HG03378 (cell line): ENCODE measurements at regions not wholly inside any gene's neighbourhood (a gene's known extent, or its start where the extent isn't known, plus 50 kb on each side); places are given as distances from the start of the nearest gene placed in this dataset.
"Not testable (repeated sequence)": the region's sequence is repeated elsewhere in the genome, so short reads cannot be mapped to it uniquely, and the experiment has no call there.

Experiments
- ATAC-seq: cut with Tn5 transposase; IDR thresholded peaks from one replicate; pipeline ENCODE4 v1.9.1; 2021; ENCODE audit warnings: mild to moderate bottlenecking, moderate library complexity; ENCODE audit not compliant: unreplicated experiment

DNA sequence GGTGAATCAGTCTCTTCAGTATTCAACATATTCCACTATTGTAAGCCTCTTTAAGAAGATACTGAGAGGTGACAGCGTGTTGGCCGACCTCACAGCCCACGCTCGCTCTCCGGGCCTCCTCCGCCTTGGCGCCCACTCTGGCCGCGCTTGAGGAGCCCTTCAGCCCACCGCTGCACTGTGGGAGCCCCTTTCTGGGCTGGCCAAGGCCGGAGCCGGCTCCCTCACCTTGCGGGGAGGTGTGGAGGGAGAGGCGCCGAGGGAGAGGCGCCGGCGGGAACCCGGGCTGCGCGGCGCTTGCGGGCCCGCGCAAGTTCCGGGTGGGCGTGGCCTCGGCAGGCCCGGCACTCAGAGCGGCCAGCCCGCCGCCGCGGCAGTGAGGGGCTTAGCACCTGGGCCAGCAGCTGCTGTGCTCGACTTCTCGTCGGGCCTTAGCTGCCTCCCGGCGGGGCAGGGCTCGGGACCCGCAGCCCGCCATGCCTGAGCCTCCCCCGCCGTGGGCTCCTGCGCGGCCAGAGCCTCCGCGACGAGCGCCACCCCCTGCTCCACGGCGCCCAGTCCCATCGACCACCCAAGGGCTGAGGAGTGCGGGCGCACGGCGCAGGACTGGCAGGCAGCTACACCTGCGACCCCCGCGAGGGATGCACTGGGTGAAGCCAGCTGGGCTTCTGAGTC, 306.4 kb downstream of the SEMA3D start:
- ATAC-seq, result not testable (repeated sequence)

DNA sequence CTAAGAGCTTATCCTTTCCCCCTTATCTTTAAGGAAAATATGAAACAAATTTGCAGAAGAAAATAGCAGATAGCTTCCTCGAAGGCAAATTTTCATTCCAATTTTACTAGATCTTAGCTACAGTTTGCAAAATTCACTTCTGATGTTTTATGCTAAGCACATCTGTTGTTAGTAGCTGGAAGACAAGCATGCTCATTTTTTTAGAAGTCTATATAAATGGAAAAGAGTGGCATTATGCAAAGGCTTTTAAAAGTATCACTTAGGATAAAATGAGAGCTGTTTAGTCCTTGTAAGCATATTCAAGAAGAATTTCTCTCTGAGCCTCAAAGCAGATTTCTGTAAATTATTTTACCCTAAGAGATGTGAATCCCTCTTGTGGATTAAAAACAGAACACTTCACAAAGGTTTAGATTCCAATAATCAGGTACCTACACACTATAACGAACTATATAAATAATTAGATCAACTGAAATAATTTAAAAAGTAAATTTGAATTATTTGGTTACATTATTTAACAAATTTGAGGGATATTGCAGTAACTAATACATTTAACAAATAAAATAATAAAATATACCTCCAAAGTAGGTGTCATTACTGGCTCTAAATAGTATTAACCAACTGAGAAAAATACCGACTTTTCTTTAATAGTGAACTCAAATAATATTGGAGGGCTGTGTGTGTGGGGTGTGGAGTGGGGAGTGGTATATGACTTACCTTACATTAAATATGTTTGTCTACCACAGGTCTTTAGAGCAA, 307.1 kb downstream of the SEMA3D start:
- ATAC-seq, result no peak

- no peak for ATAC-seq
Observed at GRCh38 chr7:84877943-84878570, 308.8 kb downstream of the SEMA3D start.

DNA sequence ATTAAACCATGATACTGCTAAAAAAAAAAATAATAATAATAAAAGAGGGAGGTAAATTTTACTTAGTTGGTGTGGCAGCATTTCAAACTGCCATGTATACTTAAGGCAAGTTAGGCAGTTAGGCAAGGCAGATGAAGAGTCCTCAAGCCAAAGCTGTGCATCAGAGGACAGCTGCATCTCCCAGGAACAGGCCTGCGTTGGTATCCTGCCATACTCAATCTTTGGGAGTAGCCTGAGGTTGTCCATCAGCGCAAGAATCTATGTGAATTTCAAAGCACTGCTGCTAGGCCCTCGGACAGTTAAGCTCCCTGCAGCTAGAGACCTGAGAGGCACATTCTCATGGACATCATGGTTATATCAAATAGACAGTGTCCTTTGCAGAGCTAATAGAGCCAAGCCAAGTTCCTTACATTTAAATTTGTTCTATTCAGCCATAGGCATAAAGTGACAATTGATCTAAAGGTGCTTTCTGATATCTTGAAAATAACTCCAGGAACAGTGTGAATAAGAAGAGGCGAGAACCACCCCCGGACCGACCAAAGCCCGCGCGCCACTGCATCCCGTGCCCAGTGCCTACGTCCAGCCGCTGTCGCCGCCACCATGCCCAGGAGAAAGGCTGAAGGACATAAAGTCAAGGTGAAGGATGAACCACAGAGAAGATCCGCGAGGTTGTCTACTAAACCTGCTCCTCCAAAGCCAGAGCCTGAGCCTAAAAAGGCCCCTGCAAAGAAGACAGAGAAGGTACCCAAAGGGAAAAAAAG, 310.6 kb downstream of the SEMA3D start:
- ATAC-seq, result no peak

DNA sequence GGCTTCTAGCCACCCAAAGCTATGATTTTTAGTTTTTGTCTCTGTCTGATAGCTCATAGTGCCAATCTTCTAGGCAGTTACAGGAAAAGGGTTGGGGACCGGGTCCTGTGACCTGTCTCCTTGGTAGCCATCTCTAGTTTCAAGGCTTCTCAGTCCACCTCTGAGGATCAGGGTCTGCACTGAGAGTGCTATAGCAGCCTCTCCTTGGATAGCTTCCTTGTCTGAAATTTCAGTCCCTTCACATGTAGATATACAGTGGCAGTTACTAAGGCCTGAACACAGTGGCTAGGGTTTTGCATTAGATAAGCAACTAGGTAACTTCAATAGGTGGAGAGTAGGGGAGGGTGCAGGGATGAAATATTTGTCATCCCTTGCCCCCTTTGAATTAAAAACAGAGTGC, 321.3 kb downstream of the SEMA3D start:
- no peak for ATAC-seq

DNA sequence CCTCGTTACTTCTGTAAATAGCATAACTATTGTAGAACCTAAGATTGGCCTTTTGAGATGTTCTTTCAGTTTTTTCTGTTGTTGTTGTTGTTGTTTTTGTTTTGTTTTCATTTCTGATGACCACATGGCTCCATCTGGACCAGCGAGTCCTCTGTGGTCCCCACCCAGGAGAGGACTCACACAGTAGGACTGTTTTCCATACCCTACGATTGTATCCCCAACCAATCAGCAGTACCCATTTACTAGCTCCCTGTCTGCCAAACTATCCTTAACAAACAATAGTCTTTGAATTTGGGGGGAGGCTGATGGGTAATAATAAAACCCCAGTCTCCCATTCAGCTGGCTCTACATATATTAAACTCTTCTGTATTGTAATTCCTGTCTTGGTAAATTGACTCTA, 329.5 kb downstream of the SEMA3D start:
- ATAC-seq, result no peak

- ATAC-seq, result no peak
Observed at GRCh38 chr7:84855758-84856157, 331.1 kb downstream of the SEMA3D start.

- ATAC-seq, result not testable (repeated sequence)
Observed at GRCh38 chr7:84848974-84849372, 337.9 kb downstream of the SEMA3D start.

GRCh38 chr7:84848219-84848973, 338.5 kb downstream of the SEMA3D start:
- no peak for ATAC-seq

GRCh38 chr7:84847790-84848189, 339.1 kb downstream of the SEMA3D start:
- no peak for ATAC-seq

- ATAC-seq, result no peak
Observed at GRCh38 chr7:84847038-84847437, 339.8 kb downstream of the SEMA3D start.

- no peak for ATAC-seq
Observed at GRCh38 chr7:84845971-84846370, 340.9 kb downstream of the SEMA3D start.

DNA sequence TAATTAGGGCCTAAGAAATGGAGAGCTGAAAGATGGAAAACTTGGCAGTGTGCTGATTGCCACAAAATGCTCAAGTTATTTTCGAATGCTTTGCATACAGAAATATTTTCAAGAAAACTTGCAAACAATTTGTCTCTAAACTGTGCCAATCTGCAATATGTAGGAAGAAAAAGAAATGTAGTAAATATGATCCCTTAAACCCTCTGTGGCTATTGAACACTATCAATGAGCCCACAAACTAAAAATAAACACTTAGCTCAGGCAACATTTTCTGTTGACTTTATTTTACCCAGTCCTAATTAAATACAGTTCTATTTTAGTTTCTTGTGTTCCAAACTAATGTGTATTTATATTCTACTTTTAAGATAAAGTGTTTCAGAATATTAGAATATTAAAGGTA, 342.1 kb downstream of the SEMA3D start:
- no peak for ATAC-seq

- no peak for ATAC-seq
Observed at GRCh38 chr7:84841809-84842208, 345.0 kb downstream of the SEMA3D start.

- ATAC-seq, result no peak
Observed at GRCh38 chr7:84838857-84839256, 348.0 kb downstream of the SEMA3D start.

DNA sequence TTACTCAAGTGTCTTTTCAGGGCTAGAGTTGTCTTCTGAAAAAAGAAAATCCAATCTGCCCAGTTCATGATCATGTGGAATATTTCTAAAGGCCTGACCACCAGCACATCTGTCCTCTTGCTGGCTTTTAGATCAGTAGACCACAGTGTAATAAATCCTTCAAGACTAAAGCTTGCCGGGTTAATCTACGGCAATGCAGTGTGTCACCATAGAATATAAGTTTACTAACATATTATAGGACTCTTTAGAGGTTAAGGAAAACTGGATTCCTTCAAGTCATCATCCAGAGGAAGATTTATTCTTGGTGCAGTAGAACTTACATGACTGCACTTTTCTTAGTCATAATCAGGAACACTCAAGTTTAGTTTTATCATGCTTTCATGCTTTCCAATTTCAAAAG, 349.5 kb downstream of the SEMA3D start:
- ATAC-seq, result no peak

DNA sequence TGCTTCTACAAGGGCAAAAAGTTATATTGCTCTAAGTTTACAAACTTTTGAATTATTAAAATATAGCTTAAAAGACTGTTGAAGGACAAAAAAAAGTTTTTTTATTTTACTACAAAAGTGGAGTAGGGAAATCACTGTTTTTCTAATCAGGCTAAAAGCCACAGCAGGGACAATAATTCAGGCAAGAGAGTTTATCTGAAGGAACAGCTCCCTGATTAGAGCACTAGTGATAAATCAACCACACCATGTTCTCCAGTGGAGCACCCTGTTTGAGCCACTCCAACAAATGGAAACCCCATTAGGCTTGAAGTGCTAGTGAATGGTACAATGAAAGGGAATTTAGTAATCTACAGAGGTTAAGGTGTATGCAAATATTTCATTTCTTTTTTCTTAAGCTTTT, 357.1 kb downstream of the SEMA3D start:
- ATAC-seq, result no peak

- no peak for ATAC-seq
Observed at GRCh38 chr7:84824057-84824651, 362.7 kb downstream of the SEMA3D start.

GRCh38 chr7:84823530-84823929, 363.3 kb downstream of the SEMA3D start:
- ATAC-seq, result no peak

DNA sequence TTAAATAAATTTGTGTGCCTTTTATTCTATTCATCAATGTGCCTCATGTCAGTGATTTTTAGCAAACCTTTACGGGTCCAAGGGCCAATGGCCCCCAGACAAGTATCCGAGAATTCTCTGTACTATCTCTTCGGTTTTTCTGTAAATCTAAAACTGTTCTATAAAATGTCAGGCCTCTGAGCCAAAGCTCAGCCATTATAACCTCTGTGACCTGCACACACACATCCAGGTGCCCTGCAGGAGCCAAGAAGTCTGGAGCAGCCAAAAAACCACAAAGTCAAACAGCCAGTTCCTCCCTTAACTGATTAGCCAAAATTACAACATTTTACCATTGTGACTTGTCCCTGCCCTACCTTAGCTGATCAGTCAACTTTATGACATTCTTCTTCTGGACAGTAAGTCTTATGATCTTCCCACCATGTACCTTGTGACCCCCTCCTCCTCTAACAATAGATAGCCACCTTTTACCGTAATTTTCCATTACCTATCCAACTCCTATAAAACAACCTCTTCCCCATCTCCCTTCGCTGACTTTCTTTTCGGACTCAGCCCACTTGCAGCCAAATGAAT, 363.8 kb downstream of the SEMA3D start:
- ATAC-seq, result no peak
